Duodenal mucosa (tissue), 2 donors: ENCODE measurements at regions not wholly inside any gene's neighbourhood (a gene's known extent, or its start where the extent isn't known, plus 50 kb on each side); places are given as distances from the start of the nearest gene placed in this dataset.

Experiments used
- H3K27ac ChIP-seq: one replicate; pipeline ENCODE4 v1.7.0; 2013; ENCODE audit warnings: low read depth, low read length
- H3K27me3 ChIP-seq, 2 donors: one replicate each; pipeline ENCODE4 v1.7.0; 2013; ENCODE audit warnings: low read length in 2 of 2, control low read depth in 1 of 2; ENCODE audit not compliant: insufficient read depth in 2 of 2, control insufficient read depth in 1 of 2
- H3K36me3 ChIP-seq, 2 donors: one replicate each; pipeline ENCODE4 v1.7.0; 2013; ENCODE audit warnings: low read length in 2 of 2, control low read depth in 1 of 2; ENCODE audit not compliant: insufficient read depth in 2 of 2, control insufficient read depth in 1 of 2
- H3K4me1 ChIP-seq, 2 donors: one replicate each; pipeline ENCODE4 v1.7.0; 2013; ENCODE audit warnings: low read length in 2 of 2, control low read depth in 1 of 2; ENCODE audit not compliant: insufficient read depth in 2 of 2, control insufficient read depth in 1 of 2
- H3K4me3 ChIP-seq, 2 donors: one replicate each; pipeline ENCODE4 v1.7.0; 2013; ENCODE audit warnings: low read length in 2 of 2, low read depth in 1 of 2
- H3K9ac ChIP-seq, 2 donors: one replicate each; pipeline ENCODE4 v1.7.0; 2013; ENCODE audit warnings: low read length in 2 of 2, low read depth in 1 of 2
- H3K9me3 ChIP-seq, 2 donors: one replicate each; pipeline ENCODE4 v1.7.0; 2013; ENCODE audit warnings: low read length in 2 of 2, control low read depth in 1 of 2; ENCODE audit not compliant: control insufficient read depth in 1 of 2

DNA sequence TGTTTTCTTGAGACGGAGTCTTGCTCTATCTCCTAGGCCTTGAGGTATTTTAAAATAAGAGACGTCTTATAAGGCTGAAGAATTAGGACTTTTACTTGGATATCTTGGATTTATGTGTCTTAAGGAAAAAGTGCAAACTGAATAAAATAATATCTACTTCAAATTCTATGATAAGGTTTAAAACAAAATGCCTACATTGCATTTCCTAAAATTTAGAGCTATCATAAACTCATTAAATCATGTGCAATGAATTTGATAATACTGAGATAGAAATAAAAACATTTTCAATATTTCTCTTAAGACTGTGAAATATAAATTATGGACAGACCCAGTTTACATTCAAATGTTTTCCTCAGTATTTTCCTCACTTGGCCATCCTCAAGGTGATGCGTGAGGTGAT is 729.5 kb upstream of the LMO3 start:
- Histone ChIP-seq H3K9me3 (peaks cover 0 to 12% of the 10 kb centered on the region in 2 donors), H3K27ac (no peak overlapping the region), H3K4me1 (no peaks in the 10 kb centered on the region), H3K27me3 (no peaks in the 10 kb centered on the region), H3K36me3 (no peaks in the 10 kb centered on the region), H3K4me3 (no peak overlapping the region), H3K9ac (no peak overlapping the region)

DNA sequence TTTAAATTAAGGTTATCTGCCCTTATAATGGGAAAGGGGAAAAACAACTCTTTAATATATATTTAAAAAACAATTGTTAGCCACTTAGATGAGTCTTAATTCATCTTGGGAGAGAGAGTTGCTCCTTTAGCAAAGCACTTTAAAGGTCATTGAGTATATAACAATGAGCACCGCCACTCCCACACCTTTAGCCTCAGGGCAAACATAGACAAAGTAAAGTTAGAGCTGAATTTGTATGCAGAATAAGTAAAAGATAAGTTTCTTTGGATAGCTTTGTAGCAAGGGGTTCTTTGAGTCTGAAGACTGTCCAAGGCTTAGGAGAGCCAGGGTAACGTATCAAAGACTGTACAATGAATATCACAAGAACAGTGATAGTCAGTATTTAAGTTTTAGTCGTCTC is 728.8 kb upstream of the LMO3 start:
- no peaks in the 10 kb centered on the region for H3K4me1 ChIP-seq
- no peaks in the 10 kb centered on the region for H3K36me3 ChIP-seq
- H3K27ac ChIP-seq: no peak overlapping the region
- no peak overlapping the region for H3K4me3 ChIP-seq
- no peak overlapping the region for H3K9ac ChIP-seq
- peaks cover 0 to 12% of the 10 kb centered on the region in 2 donors for H3K9me3 ChIP-seq
- H3K27me3 ChIP-seq: no peaks in the 10 kb centered on the region

DNA sequence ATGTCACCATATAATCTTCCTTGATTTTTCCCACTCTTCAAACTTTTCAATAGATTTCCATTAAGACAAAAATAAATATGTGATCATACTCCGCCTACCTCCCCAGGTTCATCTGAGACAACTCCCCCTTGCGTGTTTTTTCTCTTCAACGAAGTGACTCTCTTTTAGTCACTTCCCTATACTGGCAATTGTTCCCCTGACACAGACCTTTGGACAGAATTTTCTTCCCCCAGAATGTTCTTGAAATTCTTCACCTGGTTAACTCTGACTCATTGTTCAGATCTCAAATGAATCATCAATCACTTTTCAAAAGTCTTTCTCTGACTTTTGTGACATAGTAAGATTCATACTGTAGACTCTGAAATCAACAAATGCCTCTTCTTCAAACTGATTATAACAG is 727.3 kb upstream of the LMO3 start:
- Histone ChIP-seq H3K4me3 (no peak overlapping the region), H3K36me3 (no peaks in the 10 kb centered on the region), H3K4me1 (no peaks in the 10 kb centered on the region), H3K27me3 (no peaks in the 10 kb centered on the region), H3K9me3 (peaks cover 0 to 12% of the 10 kb centered on the region in 2 donors), H3K9ac (no peak overlapping the region), H3K27ac (no peak overlapping the region)

DNA sequence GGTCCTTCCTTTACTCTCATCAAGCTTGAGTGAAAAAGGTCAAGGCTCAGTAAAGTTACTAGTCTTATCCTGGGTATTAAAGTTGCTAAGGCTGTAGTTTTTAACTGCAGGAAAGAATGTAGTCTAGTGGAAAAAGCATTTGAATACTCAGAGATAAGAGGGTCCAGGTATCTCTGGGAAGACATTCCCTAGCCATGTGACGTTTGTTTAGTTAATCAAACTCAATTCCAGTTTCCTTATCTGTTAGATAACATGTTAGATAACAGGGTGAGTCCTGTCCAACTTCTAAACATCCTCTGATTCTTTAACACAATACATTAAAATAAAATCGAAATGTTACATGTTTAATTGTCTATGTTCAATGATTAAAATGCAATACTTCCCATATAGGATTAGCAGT is 720.7 kb upstream of the LMO3 start:
- Histone ChIP-seq H3K9ac (no peak overlapping the region), H3K27ac (no peak overlapping the region), H3K36me3 (no peaks in the 10 kb centered on the region), H3K4me1 (no peaks in the 10 kb centered on the region), H3K27me3 (no peaks in the 10 kb centered on the region), H3K4me3 (no peak overlapping the region), H3K9me3 (peaks cover 7 to 13% of the 10 kb centered on the region in 2 donors)

DNA sequence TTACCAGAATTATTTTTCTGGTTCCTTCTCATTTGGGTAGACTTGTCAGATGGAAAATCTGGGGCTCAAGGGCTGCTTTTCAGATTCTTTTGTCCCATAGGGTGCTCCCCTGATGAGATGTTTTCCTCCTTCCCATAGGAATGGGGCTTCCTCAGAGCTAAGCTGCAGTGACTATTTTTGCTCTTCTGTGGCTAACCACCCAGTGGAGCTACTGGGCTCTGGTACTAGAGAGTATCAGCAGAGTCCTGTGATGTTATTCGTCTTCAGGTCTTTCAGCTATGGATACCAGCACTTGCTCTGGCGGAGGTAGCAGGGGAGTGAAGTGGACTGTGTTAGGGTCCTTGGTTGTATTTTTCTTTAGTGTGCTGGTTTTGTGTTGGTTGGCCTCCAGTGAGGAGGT is 716.1 kb upstream of the LMO3 start:
- no peak overlapping the region for H3K27ac ChIP-seq
- no peak overlapping the region for H3K9ac ChIP-seq
- H3K36me3 ChIP-seq: no peaks in the 10 kb centered on the region
- H3K9me3 ChIP-seq: peaks cover 10 to 18% of the 10 kb centered on the region in 2 donors
- no peaks in the 10 kb centered on the region for H3K27me3 ChIP-seq
- H3K4me1 ChIP-seq: no peaks in the 10 kb centered on the region
- no peak overlapping the region for H3K4me3 ChIP-seq

DNA sequence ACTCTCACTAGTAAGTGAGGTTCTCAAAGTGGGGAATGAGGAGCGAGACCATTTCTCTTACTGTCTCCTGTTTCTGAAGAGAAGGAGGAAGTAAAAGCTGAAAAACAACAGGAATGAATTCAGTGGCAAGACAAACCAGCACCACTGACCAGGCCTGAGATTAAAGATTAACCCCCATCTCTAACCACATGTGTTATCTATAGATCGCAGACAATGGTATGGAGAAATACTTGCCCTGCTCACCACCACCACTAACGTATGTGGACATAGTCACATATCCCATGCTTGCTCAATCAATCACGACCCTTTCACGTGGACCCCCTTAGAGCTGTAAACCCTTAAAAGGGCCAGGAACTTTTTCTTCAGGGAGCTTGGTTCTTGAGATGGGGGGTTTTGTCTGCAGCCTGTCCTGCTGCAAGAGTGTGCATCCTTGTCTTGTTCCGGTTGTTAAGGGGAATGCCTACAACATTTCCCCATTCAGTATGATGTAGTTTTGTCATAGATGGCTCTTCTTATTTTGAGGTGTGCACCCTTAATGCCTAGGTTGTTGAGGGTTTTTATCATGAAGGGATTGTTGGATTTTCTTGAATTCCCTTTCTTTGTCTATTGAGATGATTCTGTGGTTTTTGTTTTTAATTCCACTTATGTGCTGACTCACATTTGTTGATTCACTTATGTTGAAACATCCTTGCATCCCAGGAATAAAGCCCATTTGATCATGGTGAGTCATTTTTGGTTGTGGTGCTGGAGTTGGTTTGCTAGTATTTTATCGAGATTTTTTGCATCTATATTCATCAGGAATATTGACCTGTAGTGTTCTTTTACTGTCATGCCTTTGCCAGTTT is 698.8 kb upstream of the LMO3 start:
- Histone ChIP-seq H3K27me3 (no peaks in the 10 kb centered on the region), H3K4me1 (no peaks in the 10 kb centered on the region), H3K9me3 (peaks cover 19 to 33% of the 10 kb centered on the region in 2 donors), H3K4me3 (no peak overlapping the region), H3K27ac (no peak overlapping the region), H3K36me3 (no peaks in the 10 kb centered on the region), H3K9ac (no peak overlapping the region)

DNA sequence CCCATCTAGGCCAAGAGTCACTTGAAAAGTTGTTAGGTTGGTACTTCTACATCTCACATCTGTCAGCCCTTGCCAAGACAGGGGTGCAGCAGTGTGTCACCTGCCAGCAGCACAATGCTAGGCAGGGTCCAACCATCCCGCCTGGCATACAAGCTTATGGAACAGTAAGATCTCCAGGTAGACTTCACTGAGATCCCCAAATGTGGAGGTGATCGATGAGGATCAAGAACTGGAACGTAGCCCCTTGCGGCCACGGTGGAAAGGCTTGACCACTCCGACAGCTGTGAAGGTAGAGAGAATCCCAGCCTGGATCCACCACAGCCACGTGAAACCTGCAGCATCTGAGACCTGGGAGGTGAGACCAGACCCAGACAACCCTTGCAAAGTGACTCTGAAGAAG is 696.0 kb upstream of the LMO3 start:
- no peak overlapping the region for H3K27ac ChIP-seq
- H3K27me3 ChIP-seq: no peaks in the 10 kb centered on the region
- no peaks in the 10 kb centered on the region for H3K36me3 ChIP-seq
- H3K9me3 ChIP-seq: peaks cover 28 to 45% of the 10 kb centered on the region in 2 donors
- no peak overlapping the region for H3K4me3 ChIP-seq
- no peak overlapping the region for H3K9ac ChIP-seq
- H3K4me1 ChIP-seq: no peaks in the 10 kb centered on the region

DNA sequence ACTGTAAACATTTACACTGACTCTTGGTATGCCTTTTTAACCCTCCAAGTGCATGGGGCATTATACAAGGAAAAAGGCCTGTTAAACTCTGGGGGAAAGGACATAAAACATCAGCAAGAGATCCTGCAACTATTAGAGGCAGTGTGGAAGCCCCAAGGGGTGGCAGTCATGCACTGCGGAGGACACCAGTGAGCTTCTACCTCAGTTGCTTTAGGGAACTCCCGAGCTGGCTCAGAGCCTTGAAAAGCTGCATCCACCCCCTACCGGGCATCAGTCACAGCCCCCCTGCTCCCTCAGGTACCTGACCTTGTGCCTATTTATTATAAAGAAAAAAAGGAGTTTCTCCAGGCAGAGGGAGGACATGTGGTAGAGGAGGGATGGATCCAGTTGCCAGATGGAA is 695.6 kb upstream of the LMO3 start:
- H3K9ac ChIP-seq: no peak overlapping the region
- H3K9me3 ChIP-seq: peaks cover 28 to 46% of the 10 kb centered on the region in 2 donors

DNA sequence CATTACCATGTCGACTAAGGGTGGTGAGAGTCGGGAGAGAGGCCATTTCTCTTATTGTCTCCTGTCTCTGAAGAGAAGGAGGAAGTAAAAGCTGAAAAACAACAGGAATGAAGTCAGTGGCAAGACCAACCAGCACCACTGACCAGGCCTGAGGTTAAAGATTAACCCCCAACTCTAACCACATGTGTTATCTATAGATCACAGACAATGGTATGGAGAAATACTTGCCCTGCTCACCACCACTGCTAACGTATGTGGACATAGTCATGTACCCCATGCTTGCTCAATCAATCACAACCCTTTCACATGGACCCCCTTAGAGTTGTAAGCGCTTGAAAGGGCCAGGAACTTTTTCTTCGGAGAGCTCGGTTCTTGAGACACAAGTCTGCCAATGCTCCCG is 690.9 kb upstream of the LMO3 start:
- Histone ChIP-seq H3K9me3 (peaks cover 15 to 32% of the 10 kb centered on the region in 2 donors), H3K27me3 (no peaks in the 10 kb centered on the region), H3K36me3 (no peaks in the 10 kb centered on the region), H3K4me3 (no peak overlapping the region), H3K9ac (no peak overlapping the region), H3K4me1 (no peaks in the 10 kb centered on the region), H3K27ac (no peak overlapping the region)

More for the DNA sequence above, 695.6 kb upstream of the LMO3 start:
- Histone ChIP-seq H3K4me3 (no peak overlapping the region), H3K36me3 (no peaks in the 10 kb centered on the region), H3K27ac (no peak overlapping the region), H3K27me3 (no peaks in the 10 kb centered on the region), H3K4me1 (no peaks in the 10 kb centered on the region)

DNA sequence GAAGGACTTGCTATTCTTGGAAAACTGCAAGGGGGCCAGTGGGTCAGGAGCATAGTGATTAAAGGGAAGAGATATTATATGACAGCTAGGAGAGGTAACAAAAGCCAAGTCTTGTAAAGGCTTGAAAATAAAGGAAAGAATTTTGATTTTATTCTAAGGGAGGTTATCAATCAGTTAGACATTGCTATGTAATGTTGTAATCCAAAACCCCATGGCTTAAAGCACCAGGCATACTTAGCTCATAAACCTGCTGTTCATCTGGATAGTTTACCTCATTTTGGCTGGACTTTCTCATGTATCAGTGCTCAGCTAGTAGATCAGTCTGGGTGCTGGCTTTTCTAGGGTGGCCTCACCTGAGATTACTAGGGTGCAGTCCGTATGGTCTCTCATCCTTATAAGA is 680.9 kb upstream of the LMO3 start:
- H3K9ac ChIP-seq: no peak overlapping the region
- H3K27me3 ChIP-seq: no peaks in the 10 kb centered on the region
- peaks cover 4 to 7% of the 10 kb centered on the region in 2 donors for H3K9me3 ChIP-seq
- no peak overlapping the region for H3K4me3 ChIP-seq
- H3K36me3 ChIP-seq: no peaks in the 10 kb centered on the region
- H3K27ac ChIP-seq: no peak overlapping the region
- H3K4me1 ChIP-seq: no peaks in the 10 kb centered on the region
